ENCODE measurements at regions not wholly inside any gene's neighbourhood (a gene's known extent, or its start where the extent isn't known, plus 50 kb on each side); places are given as distances from the start of the nearest gene placed in this dataset.

GRCh38 chr1:98157524-98158313 is 236.9 kb upstream of the DPYD start:
- Histone ChIP-seq H3K9me3 (replicated peaks; ENCODE audit: low read length) (no peaks in the 10 kb centered on the region), H3K4me3 (ENCODE audit: low read length) (no peak overlapping the region), H3K27me3 (ENCODE audit: control insufficient read depth, insufficient read depth, low read length) (no peaks in the 10 kb centered on the region), H3K9ac (ENCODE audit: low read depth, low read length) (peak overlapping the region; percentile 22), H3K4me2 (ENCODE audit: low read length) (peak overlapping the region; percentile 7), H3K36me3 (ENCODE audit: insufficient read depth, low read length) (no peaks in the 10 kb centered on the region), H3K4me1 (ENCODE audit: control insufficient read depth, insufficient read depth, low read length) (peaks cover 21% of the 10 kb centered on the region)

- Histone ChIP-seq H3K4me1 (ENCODE audit: control insufficient read depth, insufficient read depth, low read length) (no peaks in the 10 kb centered on the region), H3K4me2 (ENCODE audit: low read length) (no peak overlapping the region), H3K27me3 (ENCODE audit: control insufficient read depth, insufficient read depth, low read length) (no peaks in the 10 kb centered on the region), H3K9ac (ENCODE audit: low read depth, low read length) (no peak overlapping the region), H3K4me3 (ENCODE audit: low read length) (no peak overlapping the region), H3K9me3 (replicated peaks; ENCODE audit: low read length) (no peaks in the 10 kb centered on the region), H3K36me3 (ENCODE audit: insufficient read depth, low read length) (no peaks in the 10 kb centered on the region)
Observed at GRCh38 chr1:98147280-98147679, 226.4 kb upstream of the DPYD start.

GRCh38 chr1:98145655-98146054 is 224.8 kb upstream of the DPYD start:
- Histone ChIP-seq H3K4me2 (ENCODE audit: low read length) (no peak overlapping the region), H3K4me1 (ENCODE audit: control insufficient read depth, insufficient read depth, low read length) (no peaks in the 10 kb centered on the region), H3K9ac (ENCODE audit: low read depth, low read length) (no peak overlapping the region), H3K36me3 (ENCODE audit: insufficient read depth, low read length) (no peaks in the 10 kb centered on the region), H3K9me3 (replicated peaks; ENCODE audit: low read length) (no peaks in the 10 kb centered on the region), H3K27me3 (ENCODE audit: control insufficient read depth, insufficient read depth, low read length) (no peaks in the 10 kb centered on the region), H3K4me3 (ENCODE audit: low read length) (no peak overlapping the region)

GRCh38 chr1:98143403-98143802 is 222.6 kb upstream of the DPYD start:
- Histone ChIP-seq H3K9me3 (replicated peaks; ENCODE audit: low read length) (no peaks in the 10 kb centered on the region), H3K4me1 (ENCODE audit: control insufficient read depth, insufficient read depth, low read length) (no peaks in the 10 kb centered on the region), H3K36me3 (ENCODE audit: insufficient read depth, low read length) (no peaks in the 10 kb centered on the region), H3K4me2 (ENCODE audit: low read length) (no peak overlapping the region), H3K27me3 (ENCODE audit: control insufficient read depth, insufficient read depth, low read length) (no peaks in the 10 kb centered on the region), H3K4me3 (ENCODE audit: low read length) (no peak overlapping the region), H3K9ac (ENCODE audit: low read depth, low read length) (no peak overlapping the region)

GRCh38 chr1:98133131-98133530 is 212.3 kb upstream of the DPYD start:
- peaks cover 10% of the 10 kb centered on the region for H3K4me1 ChIP-seq (ENCODE audit: control insufficient read depth, insufficient read depth, low read length)
- H3K9ac ChIP-seq (ENCODE audit: low read depth, low read length) = no peak overlapping the region
- no peaks in the 10 kb centered on the region for H3K9me3 ChIP-seq (replicated peaks; ENCODE audit: low read length)
- no peaks in the 10 kb centered on the region for H3K36me3 ChIP-seq (ENCODE audit: insufficient read depth, low read length)
- H3K27me3 ChIP-seq (ENCODE audit: control insufficient read depth, insufficient read depth, low read length) = no peaks in the 10 kb centered on the region
- H3K4me2 ChIP-seq (ENCODE audit: low read length) = no peak overlapping the region
- H3K4me3 ChIP-seq (ENCODE audit: low read length) = no peak overlapping the region

- H3K4me2 ChIP-seq (ENCODE audit: low read length) = no peak overlapping the region
- H3K4me1 ChIP-seq (ENCODE audit: control insufficient read depth, insufficient read depth, low read length) = peaks cover 19% of the 10 kb centered on the region
- H3K36me3 ChIP-seq (ENCODE audit: insufficient read depth, low read length) = no peaks in the 10 kb centered on the region
Observed at GRCh38 chr1:98130408-98130807, 209.6 kb upstream of the DPYD start.

GRCh38 chr1:98129491-98129890 is 208.7 kb upstream of the DPYD start:
- no peaks in the 10 kb centered on the region for H3K36me3 ChIP-seq (ENCODE audit: insufficient read depth, low read length)
- H3K4me2 ChIP-seq (ENCODE audit: low read length) = no peak overlapping the region
- H3K27me3 ChIP-seq (ENCODE audit: control insufficient read depth, insufficient read depth, low read length) = no peaks in the 10 kb centered on the region
- H3K9me3 ChIP-seq (replicated peaks; ENCODE audit: low read length) = no peaks in the 10 kb centered on the region
- H3K4me3 ChIP-seq (ENCODE audit: low read length) = no peak overlapping the region
- H3K9ac ChIP-seq (ENCODE audit: low read depth, low read length) = no peak overlapping the region
- H3K4me1 ChIP-seq (ENCODE audit: control insufficient read depth, insufficient read depth, low read length) = peaks cover 19% of the 10 kb centered on the region

More at GRCh38 chr1:98130408-98130807, 209.6 kb upstream of the DPYD start:
- Histone ChIP-seq H3K9me3 (replicated peaks; ENCODE audit: low read length) (no peaks in the 10 kb centered on the region), H3K4me3 (ENCODE audit: low read length) (no peak overlapping the region), H3K27me3 (ENCODE audit: control insufficient read depth, insufficient read depth, low read length) (no peaks in the 10 kb centered on the region), H3K9ac (ENCODE audit: low read depth, low read length) (no peak overlapping the region)

- H3K9me3 ChIP-seq (replicated peaks; ENCODE audit: low read length) = no peaks in the 10 kb centered on the region
Observed at GRCh38 chr1:98126740-98127139, 205.9 kb upstream of the DPYD start.

GRCh38 chr1:98121646-98122045 is 200.8 kb upstream of the DPYD start:
- H3K27me3 ChIP-seq (ENCODE audit: control insufficient read depth, insufficient read depth, low read length) = no peaks in the 10 kb centered on the region
- H3K9me3 ChIP-seq (replicated peaks; ENCODE audit: low read length) = no peaks in the 10 kb centered on the region
- no peak overlapping the region for H3K9ac ChIP-seq (ENCODE audit: low read depth, low read length)
- H3K36me3 ChIP-seq (ENCODE audit: insufficient read depth, low read length) = no peaks in the 10 kb centered on the region
- H3K4me2 ChIP-seq (ENCODE audit: low read length) = no peak overlapping the region
- no peak overlapping the region for H3K4me3 ChIP-seq (ENCODE audit: low read length)
- peaks cover 6% of the 10 kb centered on the region for H3K4me1 ChIP-seq (ENCODE audit: control insufficient read depth, insufficient read depth, low read length)

More at GRCh38 chr1:98126740-98127139, 205.9 kb upstream of the DPYD start:
- no peak overlapping the region for H3K4me3 ChIP-seq (ENCODE audit: low read length)
- H3K4me1 ChIP-seq (ENCODE audit: control insufficient read depth, insufficient read depth, low read length) = peaks cover 11% of the 10 kb centered on the region
- no peaks in the 10 kb centered on the region for H3K27me3 ChIP-seq (ENCODE audit: control insufficient read depth, insufficient read depth, low read length)
- no peak overlapping the region for H3K4me2 ChIP-seq (ENCODE audit: low read length)
- H3K9ac ChIP-seq (ENCODE audit: low read depth, low read length) = no peak overlapping the region
- no peaks in the 10 kb centered on the region for H3K36me3 ChIP-seq (ENCODE audit: insufficient read depth, low read length)

- Histone ChIP-seq H3K27me3 (ENCODE audit: control insufficient read depth, insufficient read depth, low read length) (no peaks in the 10 kb centered on the region), H3K9me3 (replicated peaks; ENCODE audit: low read length) (no peaks in the 10 kb centered on the region), H3K4me2 (ENCODE audit: low read length) (no peak overlapping the region), H3K36me3 (ENCODE audit: insufficient read depth, low read length) (no peaks in the 10 kb centered on the region), H3K9ac (ENCODE audit: low read depth, low read length) (no peak overlapping the region), H3K4me1 (ENCODE audit: control insufficient read depth, insufficient read depth, low read length) (peaks cover 3% of the 10 kb centered on the region), H3K4me3 (ENCODE audit: low read length) (no peak overlapping the region)
Observed at GRCh38 chr1:98119796-98120195, 199.0 kb upstream of the DPYD start.

- H3K9me3 ChIP-seq (replicated peaks; ENCODE audit: low read length) = no peaks in the 10 kb centered on the region
- H3K4me2 ChIP-seq (ENCODE audit: low read length) = no peak overlapping the region
- no peak overlapping the region for H3K4me3 ChIP-seq (ENCODE audit: low read length)
- H3K4me1 ChIP-seq (ENCODE audit: control insufficient read depth, insufficient read depth, low read length) = peaks cover 23% of the 10 kb centered on the region
- no peaks in the 10 kb centered on the region for H3K36me3 ChIP-seq (ENCODE audit: insufficient read depth, low read length)
- H3K9ac ChIP-seq (ENCODE audit: low read depth, low read length) = no peak overlapping the region
- no peaks in the 10 kb centered on the region for H3K27me3 ChIP-seq (ENCODE audit: control insufficient read depth, insufficient read depth, low read length)
Observed at GRCh38 chr1:98113811-98114210, 193.0 kb upstream of the DPYD start.

GRCh38 chr1:98112626-98113025 is 191.8 kb upstream of the DPYD start:
- H3K9ac ChIP-seq (ENCODE audit: low read depth, low read length) = no peak overlapping the region

More at GRCh38 chr1:98112626-98113025, 191.8 kb upstream of the DPYD start:
- no peaks in the 10 kb centered on the region for H3K36me3 ChIP-seq (ENCODE audit: insufficient read depth, low read length)
- peaks cover 23% of the 10 kb centered on the region for H3K4me1 ChIP-seq (ENCODE audit: control insufficient read depth, insufficient read depth, low read length)
- no peak overlapping the region for H3K4me3 ChIP-seq (ENCODE audit: low read length)
- no peak overlapping the region for H3K4me2 ChIP-seq (ENCODE audit: low read length)
- peaks cover 8% of the 10 kb centered on the region for H3K9me3 ChIP-seq (replicated peaks; ENCODE audit: low read length)
- no peaks in the 10 kb centered on the region for H3K27me3 ChIP-seq (ENCODE audit: control insufficient read depth, insufficient read depth, low read length)
